ENCODE measurements at regions not wholly inside any gene's neighbourhood (a gene's known extent, or its start where the extent isn't known, plus 50 kb on each side); places are given as distances from the start of the nearest gene placed in this dataset.

DNA sequence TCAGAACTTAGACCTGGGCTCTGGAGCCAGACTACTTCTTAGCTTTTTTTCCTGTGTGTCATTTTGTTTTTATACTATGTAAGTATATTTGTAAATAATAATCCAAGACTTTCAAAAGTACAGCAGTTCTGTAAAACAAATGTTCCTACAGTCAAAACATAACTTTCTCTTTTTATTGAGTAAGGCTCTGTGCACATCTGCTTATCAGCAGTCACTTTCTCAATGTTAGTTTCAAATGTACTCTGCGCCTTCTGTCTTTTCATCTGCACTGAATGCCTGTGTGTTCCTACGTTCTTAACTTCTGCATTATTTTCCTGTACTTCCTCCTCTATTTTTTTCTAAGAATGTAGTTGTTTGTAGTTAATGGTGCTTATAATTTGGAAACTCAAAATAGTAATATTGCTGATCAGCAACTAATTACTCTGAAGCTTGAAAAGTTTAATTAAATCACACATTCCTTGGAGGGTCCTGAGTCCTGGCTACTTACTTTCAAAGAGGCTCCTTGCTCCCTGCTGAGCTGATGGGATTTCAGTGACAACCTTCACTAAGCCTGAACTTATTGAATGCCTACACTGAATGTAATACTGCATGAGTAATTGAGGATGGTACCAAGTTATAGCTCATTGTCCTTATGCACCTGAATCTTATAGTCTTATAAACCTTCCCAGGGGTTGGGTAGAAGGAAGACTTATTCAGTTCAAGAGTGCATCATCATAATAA lies 329.9 kb downstream of the KCNJ2 start:
- TF ChIP-seq POLR2AphosphoS5 (IDR thresholded peaks at IDR 0.05; ENCODE audit: insufficient read depth in 1 of 2, low read depth in 1 of 2): no peak
- TF ChIP-seq CTCF (IDR thresholded peaks at IDR 0.05): no peak

All from vagina (tissue), 2 donors.